ENCODE measurements at regions not wholly inside any gene's neighbourhood (a gene's known extent, or its start where the extent isn't known, plus 50 kb on each side); places are given as distances from the start of the nearest gene placed in this dataset.

DNA sequence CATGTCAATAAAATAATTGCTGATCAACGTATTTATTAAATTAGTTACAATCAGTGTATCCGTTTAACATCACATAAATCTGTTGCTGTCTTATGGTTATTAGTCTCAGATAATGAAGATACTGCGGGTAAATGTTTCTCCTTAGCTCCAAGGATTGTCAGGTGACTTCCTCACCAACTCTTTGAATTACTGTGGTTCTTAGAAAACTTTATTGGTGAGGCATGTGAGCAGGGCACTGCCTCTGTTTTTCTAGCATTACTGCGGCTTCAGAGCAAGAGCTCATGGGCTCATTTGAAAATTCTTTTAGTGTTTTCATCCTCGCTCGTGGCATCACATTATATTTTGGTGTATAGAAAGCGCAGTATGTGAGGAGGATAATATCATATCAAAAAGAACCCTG, 555.9 kb downstream of the LMO4 start:
- peaks cover 22% of the 10 kb centered on the region for H3K9me3 Mint-ChIP-seq
- no peak overlapping the region for H3K4me3 Mint-ChIP-seq
- 0 out of 2 replicates have a peak, but pooled peaks cover 2% of the 10 kb centered on the region for H3K4me1 Mint-ChIP-seq
- H3K27me3 Mint-ChIP-seq (ENCODE audit: low read depth) = no peaks in the 10 kb centered on the region
- ChIA-PET POLR2A (no interaction called here), CTCF (no interaction called here)
- ATAC-seq = no peak
- H3K36me3 Mint-ChIP-seq = peaks cover 14% of the 10 kb centered on the region
- DNase-seq (ENCODE audit: low spot score) = no peak
- no peak overlapping the region for H3K27ac Mint-ChIP-seq
- TF ChIP-seq, protein P1, sequence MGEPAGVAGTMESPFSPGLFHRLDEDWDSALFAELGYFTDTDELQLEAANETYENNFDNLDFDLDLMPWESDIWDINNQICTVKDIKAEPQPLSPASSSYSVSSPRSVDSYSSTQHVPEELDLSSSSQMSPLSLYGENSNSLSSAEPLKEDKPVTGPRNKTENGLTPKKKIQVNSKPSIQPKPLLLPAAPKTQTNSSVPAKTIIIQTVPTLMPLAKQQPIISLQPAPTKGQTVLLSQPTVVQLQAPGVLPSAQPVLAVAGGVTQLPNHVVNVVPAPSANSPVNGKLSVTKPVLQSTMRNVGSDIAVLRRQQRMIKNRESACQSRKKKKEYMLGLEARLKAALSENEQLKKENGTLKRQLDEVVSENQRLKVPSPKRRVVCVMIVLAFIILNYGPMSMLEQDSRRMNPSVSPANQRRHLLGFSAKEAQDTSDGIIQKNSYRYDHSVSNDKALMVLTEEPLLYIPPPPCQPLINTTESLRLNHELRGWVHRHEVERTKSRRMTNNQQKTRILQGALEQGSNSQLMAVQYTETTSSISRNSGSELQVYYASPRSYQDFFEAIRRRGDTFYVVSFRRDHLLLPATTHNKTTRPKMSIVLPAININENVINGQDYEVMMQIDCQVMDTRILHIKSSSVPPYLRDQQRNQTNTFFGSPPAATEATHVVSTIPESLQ (CRISPR knock-in tag; IDR thresholded peaks at IDR 0.05) = no peak
- no peak for TF ChIP-seq CBFB (CRISPR knock-in tag; IDR thresholded peaks at IDR 0.05; ENCODE audit: low read depth)
- TF ChIP-seq, protein P2, sequence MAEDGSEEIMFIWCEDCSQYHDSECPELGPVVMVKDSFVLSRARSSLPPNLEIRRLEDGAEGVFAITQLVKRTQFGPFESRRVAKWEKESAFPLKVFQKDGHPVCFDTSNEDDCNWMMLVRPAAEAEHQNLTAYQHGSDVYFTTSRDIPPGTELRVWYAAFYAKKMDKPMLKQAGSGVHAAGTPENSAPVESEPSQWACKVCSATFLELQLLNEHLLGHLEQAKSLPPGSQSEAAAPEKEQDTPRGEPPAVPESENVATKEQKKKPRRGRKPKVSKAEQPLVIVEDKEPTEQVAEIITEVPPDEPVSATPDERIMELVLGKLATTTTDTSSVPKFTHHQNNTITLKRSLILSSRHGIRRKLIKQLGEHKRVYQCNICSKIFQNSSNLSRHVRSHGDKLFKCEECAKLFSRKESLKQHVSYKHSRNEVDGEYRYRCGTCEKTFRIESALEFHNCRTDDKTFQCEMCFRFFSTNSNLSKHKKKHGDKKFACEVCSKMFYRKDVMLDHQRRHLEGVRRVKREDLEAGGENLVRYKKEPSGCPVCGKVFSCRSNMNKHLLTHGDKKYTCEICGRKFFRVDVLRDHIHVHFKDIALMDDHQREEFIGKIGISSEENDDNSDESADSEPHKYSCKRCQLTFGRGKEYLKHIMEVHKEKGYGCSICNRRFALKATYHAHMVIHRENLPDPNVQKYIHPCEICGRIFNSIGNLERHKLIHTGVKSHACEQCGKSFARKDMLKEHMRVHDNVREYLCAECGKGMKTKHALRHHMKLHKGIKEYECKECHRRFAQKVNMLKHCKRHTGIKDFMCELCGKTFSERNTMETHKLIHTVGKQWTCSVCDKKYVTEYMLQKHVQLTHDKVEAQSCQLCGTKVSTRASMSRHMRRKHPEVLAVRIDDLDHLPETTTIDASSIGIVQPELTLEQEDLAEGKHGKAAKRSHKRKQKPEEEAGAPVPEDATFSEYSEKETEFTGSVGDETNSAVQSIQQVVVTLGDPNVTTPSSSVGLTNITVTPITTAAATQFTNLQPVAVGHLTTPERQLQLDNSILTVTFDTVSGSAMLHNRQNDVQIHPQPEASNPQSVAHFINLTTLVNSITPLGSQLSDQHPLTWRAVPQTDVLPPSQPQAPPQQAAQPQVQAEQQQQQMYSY (CRISPR knock-in tag; IDR thresholded peaks at IDR 0.05) = no peak
- no peak for TF ChIP-seq FOXP1 (CRISPR knock-in tag; IDR thresholded peaks at IDR 0.05; ENCODE audit: borderline replicate concordance)
- no peak for TF ChIP-seq NR2C2 (CRISPR knock-in tag; IDR thresholded peaks at IDR 0.05)
- no peak for TF ChIP-seq CREM (CRISPR knock-in tag; IDR thresholded peaks at IDR 0.05)
- TF ChIP-seq, protein P3, sequence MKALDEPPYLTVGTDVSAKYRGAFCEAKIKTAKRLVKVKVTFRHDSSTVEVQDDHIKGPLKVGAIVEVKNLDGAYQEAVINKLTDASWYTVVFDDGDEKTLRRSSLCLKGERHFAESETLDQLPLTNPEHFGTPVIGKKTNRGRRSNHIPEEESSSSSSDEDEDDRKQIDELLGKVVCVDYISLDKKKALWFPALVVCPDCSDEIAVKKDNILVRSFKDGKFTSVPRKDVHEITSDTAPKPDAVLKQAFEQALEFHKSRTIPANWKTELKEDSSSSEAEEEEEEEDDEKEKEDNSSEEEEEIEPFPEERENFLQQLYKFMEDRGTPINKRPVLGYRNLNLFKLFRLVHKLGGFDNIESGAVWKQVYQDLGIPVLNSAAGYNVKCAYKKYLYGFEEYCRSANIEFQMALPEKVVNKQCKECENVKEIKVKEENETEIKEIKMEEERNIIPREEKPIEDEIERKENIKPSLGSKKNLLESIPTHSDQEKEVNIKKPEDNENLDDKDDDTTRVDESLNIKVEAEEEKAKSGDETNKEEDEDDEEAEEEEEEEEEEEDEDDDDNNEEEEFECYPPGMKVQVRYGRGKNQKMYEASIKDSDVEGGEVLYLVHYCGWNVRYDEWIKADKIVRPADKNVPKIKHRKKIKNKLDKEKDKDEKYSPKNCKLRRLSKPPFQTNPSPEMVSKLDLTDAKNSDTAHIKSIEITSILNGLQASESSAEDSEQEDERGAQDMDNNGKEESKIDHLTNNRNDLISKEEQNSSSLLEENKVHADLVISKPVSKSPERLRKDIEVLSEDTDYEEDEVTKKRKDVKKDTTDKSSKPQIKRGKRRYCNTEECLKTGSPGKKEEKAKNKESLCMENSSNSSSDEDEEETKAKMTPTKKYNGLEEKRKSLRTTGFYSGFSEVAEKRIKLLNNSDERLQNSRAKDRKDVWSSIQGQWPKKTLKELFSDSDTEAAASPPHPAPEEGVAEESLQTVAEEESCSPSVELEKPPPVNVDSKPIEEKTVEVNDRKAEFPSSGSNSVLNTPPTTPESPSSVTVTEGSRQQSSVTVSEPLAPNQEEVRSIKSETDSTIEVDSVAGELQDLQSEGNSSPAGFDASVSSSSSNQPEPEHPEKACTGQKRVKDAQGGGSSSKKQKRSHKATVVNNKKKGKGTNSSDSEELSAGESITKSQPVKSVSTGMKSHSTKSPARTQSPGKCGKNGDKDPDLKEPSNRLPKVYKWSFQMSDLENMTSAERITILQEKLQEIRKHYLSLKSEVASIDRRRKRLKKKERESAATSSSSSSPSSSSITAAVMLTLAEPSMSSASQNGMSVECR (CRISPR knock-in tag; IDR thresholded peaks at IDR 0.05; ENCODE audit: borderline replicate concordance) = no peak
- TF ChIP-seq, protein P4, sequence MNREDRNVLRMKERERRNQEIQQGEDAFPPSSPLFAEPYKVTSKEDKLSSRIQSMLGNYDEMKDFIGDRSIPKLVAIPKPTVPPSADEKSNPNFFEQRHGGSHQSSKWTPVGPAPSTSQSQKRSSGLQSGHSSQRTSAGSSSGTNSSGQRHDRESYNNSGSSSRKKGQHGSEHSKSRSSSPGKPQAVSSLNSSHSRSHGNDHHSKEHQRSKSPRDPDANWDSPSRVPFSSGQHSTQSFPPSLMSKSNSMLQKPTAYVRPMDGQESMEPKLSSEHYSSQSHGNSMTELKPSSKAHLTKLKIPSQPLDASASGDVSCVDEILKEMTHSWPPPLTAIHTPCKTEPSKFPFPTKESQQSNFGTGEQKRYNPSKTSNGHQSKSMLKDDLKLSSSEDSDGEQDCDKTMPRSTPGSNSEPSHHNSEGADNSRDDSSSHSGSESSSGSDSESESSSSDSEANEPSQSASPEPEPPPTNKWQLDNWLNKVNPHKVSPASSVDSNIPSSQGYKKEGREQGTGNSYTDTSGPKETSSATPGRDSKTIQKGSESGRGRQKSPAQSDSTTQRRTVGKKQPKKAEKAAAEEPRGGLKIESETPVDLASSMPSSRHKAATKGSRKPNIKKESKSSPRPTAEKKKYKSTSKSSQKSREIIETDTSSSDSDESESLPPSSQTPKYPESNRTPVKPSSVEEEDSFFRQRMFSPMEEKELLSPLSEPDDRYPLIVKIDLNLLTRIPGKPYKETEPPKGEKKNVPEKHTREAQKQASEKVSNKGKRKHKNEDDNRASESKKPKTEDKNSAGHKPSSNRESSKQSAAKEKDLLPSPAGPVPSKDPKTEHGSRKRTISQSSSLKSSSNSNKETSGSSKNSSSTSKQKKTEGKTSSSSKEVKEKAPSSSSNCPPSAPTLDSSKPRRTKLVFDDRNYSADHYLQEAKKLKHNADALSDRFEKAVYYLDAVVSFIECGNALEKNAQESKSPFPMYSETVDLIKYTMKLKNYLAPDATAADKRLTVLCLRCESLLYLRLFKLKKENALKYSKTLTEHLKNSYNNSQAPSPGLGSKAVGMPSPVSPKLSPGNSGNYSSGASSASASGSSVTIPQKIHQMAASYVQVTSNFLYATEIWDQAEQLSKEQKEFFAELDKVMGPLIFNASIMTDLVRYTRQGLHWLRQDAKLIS (CRISPR knock-in tag; IDR thresholded peaks at IDR 0.05; ENCODE audit: borderline replicate concordance) = no peak
- no peak for TF ChIP-seq JAZF1 (CRISPR knock-in tag; IDR thresholded peaks at IDR 0.05)

DNA sequence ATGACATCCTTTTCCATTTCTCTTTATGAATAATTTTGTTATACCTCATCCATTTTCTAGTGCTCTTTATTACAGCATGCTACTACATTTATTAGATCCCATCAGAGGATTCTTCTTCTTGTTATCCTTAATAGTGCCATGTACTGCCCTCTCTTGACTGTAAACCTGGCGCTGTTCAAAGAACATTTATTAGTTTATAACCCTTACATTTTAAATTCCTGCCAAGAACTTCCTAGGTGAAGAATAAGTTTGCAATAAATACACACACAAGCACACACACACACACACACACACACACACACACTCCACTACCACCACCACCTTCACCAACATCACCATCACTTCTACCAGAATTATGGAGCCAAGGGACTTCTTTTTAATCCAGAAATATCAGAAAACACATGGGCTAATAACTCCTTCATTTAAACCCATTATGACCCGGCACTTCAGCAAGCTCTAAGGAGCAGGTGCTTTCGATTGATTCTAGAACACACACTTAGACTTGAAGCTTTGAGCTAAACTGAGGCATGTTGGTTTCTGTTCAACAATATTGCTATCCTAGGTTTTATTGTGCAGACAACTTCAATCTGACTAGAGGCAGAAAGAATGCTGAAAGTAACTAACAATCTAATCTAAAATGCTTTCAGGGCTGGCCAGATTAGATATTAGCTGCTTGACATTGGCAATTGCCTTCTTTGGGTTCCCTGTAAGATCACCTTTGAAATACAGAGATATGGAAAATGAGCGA, 556.8 kb downstream of the LMO4 start:
- TF ChIP-seq HMGA2 (CRISPR knock-in tag; IDR thresholded peaks at IDR 0.05) = no peak
- TF ChIP-seq, protein P5, sequence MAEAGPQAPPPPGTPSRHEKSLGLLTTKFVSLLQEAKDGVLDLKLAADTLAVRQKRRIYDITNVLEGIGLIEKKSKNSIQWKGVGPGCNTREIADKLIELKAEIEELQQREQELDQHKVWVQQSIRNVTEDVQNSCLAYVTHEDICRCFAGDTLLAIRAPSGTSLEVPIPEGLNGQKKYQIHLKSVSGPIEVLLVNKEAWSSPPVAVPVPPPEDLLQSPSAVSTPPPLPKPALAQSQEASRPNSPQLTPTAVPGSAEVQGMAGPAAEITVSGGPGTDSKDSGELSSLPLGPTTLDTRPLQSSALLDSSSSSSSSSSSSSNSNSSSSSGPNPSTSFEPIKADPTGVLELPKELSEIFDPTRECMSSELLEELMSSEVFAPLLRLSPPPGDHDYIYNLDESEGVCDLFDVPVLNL (CRISPR knock-in tag; IDR thresholded peaks at IDR 0.05; ENCODE audit: borderline replicate concordance, low read depth) = no peak
- no peak for ATAC-seq
- H3K27ac Mint-ChIP-seq = no peak overlapping the region
- no peak for DNase-seq (ENCODE audit: low spot score)
- H3K4me3 Mint-ChIP-seq = no peak overlapping the region
- ChIA-PET POLR2A (no interaction called here), CTCF (no interaction called here)
- H3K36me3 Mint-ChIP-seq = peaks cover 9% of the 10 kb centered on the region
- 0 out of 2 replicates have a peak, but pooled peaks cover 2% of the 10 kb centered on the region for H3K4me1 Mint-ChIP-seq
- no peaks in the 10 kb centered on the region for H3K27me3 Mint-ChIP-seq (ENCODE audit: low read depth)
- peaks cover 13% of the 10 kb centered on the region for H3K9me3 Mint-ChIP-seq
